ENCODE measurements at regions not wholly inside any gene's neighbourhood (a gene's known extent, or its start where the extent isn't known, plus 50 kb on each side); places are given as distances from the start of the nearest gene placed in this dataset.

DNA sequence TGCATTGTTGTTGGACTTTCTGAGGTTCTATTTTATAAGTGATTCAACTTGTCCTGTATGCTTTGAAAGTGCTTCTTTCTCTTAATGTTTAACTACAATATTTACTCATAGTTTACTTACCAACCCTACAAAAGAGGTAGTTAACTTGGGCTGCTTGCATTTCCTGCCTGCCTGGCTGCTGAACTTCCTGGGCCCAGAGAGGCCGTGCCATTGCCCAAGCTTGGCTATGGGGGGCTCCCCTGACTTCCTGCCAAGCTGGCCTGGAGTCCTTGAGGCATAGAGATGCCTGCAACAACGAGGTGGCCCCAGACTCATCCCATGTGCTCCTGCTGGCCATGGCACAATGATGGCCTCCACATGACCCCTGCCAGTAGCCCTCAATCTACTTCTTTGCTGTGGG is 361.6 kb upstream of the PLD5 start (continued):
- TF ChIP-seq THAP9 (CRISPR knock-in tag; IDR thresholded peaks at IDR 0.05; ENCODE audit: borderline replicate concordance) (no peak), ZSCAN12 (CRISPR knock-in tag; IDR thresholded peaks at IDR 0.05) (no peak), ZBTB7B (CRISPR knock-in tag; IDR thresholded peaks at IDR 0.05) (0 out of 2 replicates have a peak, but pooled peaks have one; percentile 26), ZNF781 (CRISPR knock-in tag; IDR thresholded peaks at IDR 0.05; ENCODE audit: borderline replicate concordance, not compliant biosample characterization) (no peak), DR1 (CRISPR knock-in tag; IDR thresholded peaks at IDR 0.05) (no peak), ISX (CRISPR knock-in tag; conservative IDR thresholded peaks at IDR 0.05) (no peak), RAD51 (IDR thresholded peaks at IDR 0.05; ENCODE audit: borderline replicate concordance) (no peak), ZNF703 (CRISPR knock-in tag; IDR thresholded peaks at IDR 0.05; ENCODE audit: borderline replicate concordance) (no peak), ZNF687 (CRISPR knock-in tag; IDR thresholded peaks at IDR 0.05) (no peak), FOXP1 (IDR thresholded peaks at IDR 0.05) (no peak), FOXP1 (CRISPR knock-in tag; IDR thresholded peaks at IDR 0.05) (0 out of 2 replicates have a peak, but pooled peaks have one; percentile 8), PAXIP1 (CRISPR knock-in tag; conservative IDR thresholded peaks at IDR 0.05) (peak; percentile 36; the same call in 1 of the 2 replicates), ZNF616 (CRISPR knock-in tag; IDR thresholded peaks at IDR 0.05; ENCODE audit: low read depth) (no peak), ZNF496 (CRISPR knock-in tag; IDR thresholded peaks at IDR 0.05; ENCODE audit: insufficient replicate concordance) (no peak)
- TF ChIP-seq, protein P1, sequence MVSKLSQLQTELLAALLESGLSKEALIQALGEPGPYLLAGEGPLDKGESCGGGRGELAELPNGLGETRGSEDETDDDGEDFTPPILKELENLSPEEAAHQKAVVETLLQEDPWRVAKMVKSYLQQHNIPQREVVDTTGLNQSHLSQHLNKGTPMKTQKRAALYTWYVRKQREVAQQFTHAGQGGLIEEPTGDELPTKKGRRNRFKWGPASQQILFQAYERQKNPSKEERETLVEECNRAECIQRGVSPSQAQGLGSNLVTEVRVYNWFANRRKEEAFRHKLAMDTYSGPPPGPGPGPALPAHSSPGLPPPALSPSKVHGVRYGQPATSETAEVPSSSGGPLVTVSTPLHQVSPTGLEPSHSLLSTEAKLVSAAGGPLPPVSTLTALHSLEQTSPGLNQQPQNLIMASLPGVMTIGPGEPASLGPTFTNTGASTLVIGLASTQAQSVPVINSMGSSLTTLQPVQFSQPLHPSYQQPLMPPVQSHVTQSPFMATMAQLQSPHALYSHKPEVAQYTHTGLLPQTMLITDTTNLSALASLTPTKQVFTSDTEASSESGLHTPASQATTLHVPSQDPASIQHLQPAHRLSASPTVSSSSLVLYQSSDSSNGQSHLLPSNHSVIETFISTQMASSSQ (IDR thresholded peaks at IDR 0.05; ENCODE audit: low read depth): peak; percentile 67; the same call in 1 of the 2 replicates
- TF ChIP-seq, protein P1 (CRISPR knock-in tag; IDR thresholded peaks at IDR 0.05; ENCODE audit: borderline replicate concordance): peak; percentile 30; the same call in 1 of the 2 replicates
